ENCODE measurements at regions not wholly inside any gene's neighbourhood (a gene's known extent, or its start where the extent isn't known, plus 50 kb on each side); places are given as distances from the start of the nearest gene placed in this dataset.

- TF ChIP-seq ZNF532 (CRISPR knock-in tag; IDR thresholded peaks at IDR 0.05; ENCODE audit: borderline replicate concordance), result no peak
- no peak for TF ChIP-seq ZNF232 (CRISPR knock-in tag; IDR thresholded peaks at IDR 0.05)
- TF ChIP-seq E2F4 (CRISPR knock-in tag; IDR thresholded peaks at IDR 0.05; ENCODE audit: borderline replicate concordance, low read depth), result no peak
- TF ChIP-seq IRF2 (CRISPR knock-in tag; IDR thresholded peaks at IDR 0.05; ENCODE audit: borderline replicate concordance, low read depth), result no peak
- TF ChIP-seq ZNF425 (CRISPR knock-in tag; conservative IDR thresholded peaks at IDR 0.05), result no peak
- no peak for TF ChIP-seq SMAD4 (CRISPR knock-in tag; IDR thresholded peaks at IDR 0.05)
Observed at GRCh38 chr12:42744539-42745182, 155.1 kb upstream of the PRICKLE1 start (continued).

GRCh38 chr12:42742716-42743115 is 153.2 kb upstream of the PRICKLE1 start:
- H3K4me1 Mint-ChIP-seq, result peaks cover 27% of the 10 kb centered on the region
- H3K27me3 Mint-ChIP-seq (ENCODE audit: low read depth), result no peaks in the 10 kb centered on the region
- no peak overlapping the region for H3K4me3 Mint-ChIP-seq
- ChIA-PET POLR2A (no interaction called here), CTCF (no interaction called here)
- no peak overlapping the region for H3K27ac Mint-ChIP-seq
- TF ChIP-seq ZBTB21 (CRISPR knock-in tag; IDR thresholded peaks at IDR 0.05; ENCODE audit: borderline replicate concordance) (no peak), NR2C2 (CRISPR knock-in tag; IDR thresholded peaks at IDR 0.05) (no peak), OVOL2 (CRISPR knock-in tag; IDR thresholded peaks at IDR 0.05; ENCODE audit: borderline replicate concordance) (no peak), ZNF317 (CRISPR knock-in tag; IDR thresholded peaks at IDR 0.05; ENCODE audit: borderline replicate concordance, low read depth) (no peak), GABPB1 (CRISPR knock-in tag; IDR thresholded peaks at IDR 0.05) (no peak), E2F1 (CRISPR knock-in tag; IDR thresholded peaks at IDR 0.05) (no peak), E2F5 (CRISPR knock-in tag; IDR thresholded peaks at IDR 0.05) (no peak), ZNF263 (CRISPR knock-in tag; IDR thresholded peaks at IDR 0.05; ENCODE audit: low read depth) (no peak), RELA (CRISPR knock-in tag; IDR thresholded peaks at IDR 0.05; ENCODE audit: borderline replicate concordance) (no peak)
- ATAC-seq (no peak), DNase-seq (ENCODE audit: low spot score) (no peak)
- H3K9me3 Mint-ChIP-seq, result peaks cover 28% of the 10 kb centered on the region
- H3K36me3 Mint-ChIP-seq, result peaks cover 30% of the 10 kb centered on the region

Data from WTC11 (cell line).